ENCODE measurements at regions not wholly inside any gene's neighbourhood (a gene's known extent, or its start where the extent isn't known, plus 50 kb on each side); places are given as distances from the start of the nearest gene placed in this dataset.

DNA sequence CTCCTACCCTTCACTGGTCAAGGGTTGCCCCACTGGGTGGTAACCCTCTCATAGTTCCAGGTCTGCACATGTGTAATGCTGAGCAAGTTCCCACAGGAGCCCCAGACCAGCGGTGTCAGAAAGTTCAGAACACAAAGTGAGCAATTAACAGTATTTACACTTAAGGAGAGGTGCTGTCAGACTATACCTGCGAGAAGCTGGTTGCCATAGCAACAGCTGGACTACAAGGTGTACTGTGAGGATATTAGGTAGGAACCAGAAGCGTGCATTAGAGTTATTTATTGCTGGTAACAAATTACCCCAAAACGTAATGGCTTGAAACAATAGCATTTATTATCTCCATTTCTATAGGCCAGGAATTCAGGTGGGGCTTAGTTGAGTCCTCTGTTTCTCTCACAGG is 317.0 kb upstream of the RPS23 start:
- TF ChIP-seq CTCF (conservative IDR thresholded peaks at IDR 0.05; ENCODE audit: low read depth, low read length) (no peak), EZH2 (IDR thresholded peaks at IDR 0.05; ENCODE audit: borderline replicate concordance, low read depth, low read length, poor library complexity, severe bottlenecking) (no peak)
- intact Hi-C loops (cut with micrococcal nuclease; ENCODE audit: unreplicated experiment), result no loop called here
- Histone ChIP-seq H3K27ac (ENCODE audit: low read depth, low read length, poor library complexity, severe bottlenecking) (no peak overlapping the region), H3K27me3 (replicated peaks; ENCODE audit: insufficient read depth, low read depth, low read length, poor library complexity) (no peaks in the 10 kb centered on the region), H3K36me3 (ENCODE audit: insufficient read depth, low read length, poor library complexity, severe bottlenecking) (no peaks in the 10 kb centered on the region), H3K9me3 (ENCODE audit: low read depth, low read length, poor library complexity, severe bottlenecking) (no peaks in the 10 kb centered on the region), H3K4me1 (ENCODE audit: insufficient read depth, low read length, poor library complexity, severe bottlenecking) (no peaks in the 10 kb centered on the region), H3K4me3 (ENCODE audit: low read depth, low read length, poor library complexity, severe bottlenecking) (no peak overlapping the region)
- no TSS peak for BruUV-seq (replicated peaks)
- ChIA-PET CTCF (no interaction called here), POLR2A (ENCODE audit: low non-redundant PET) (no interaction called here)
- DNase-seq (ENCODE audit: low spot score), result no peak

DNA sequence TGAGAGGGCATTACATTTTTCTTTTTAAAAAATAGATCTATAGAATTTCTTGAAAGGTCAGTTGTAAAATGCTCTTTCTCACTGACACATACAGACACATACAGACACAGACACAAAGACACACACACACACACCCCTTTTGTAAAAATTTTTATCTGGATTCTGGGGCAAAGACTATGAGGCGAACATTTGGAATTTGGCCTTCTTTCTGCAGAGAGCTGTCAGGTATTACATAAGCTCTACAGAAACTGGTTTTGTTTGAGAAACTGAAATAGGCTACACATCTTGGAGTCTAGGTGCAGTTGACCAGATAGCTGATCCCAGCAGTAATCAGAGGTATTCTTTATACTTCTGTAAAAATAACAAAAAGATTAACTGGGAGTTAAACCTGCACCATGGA is 315.9 kb upstream of the RPS23 start:
- H3K27ac ChIP-seq (ENCODE audit: low read depth, low read length, poor library complexity, severe bottlenecking), result no peak overlapping the region
- no TSS peak for BruUV-seq (replicated peaks)

GRCh38 chr5:82593481-82593880 is 315.3 kb upstream of the RPS23 start:
- H3K9me3 ChIP-seq (ENCODE audit: low read depth, low read length, poor library complexity, severe bottlenecking), result no peaks in the 10 kb centered on the region
- no TSS peak for BruUV-seq (replicated peaks)
- no peak for DNase-seq (ENCODE audit: low spot score)
- H3K4me1 ChIP-seq (ENCODE audit: insufficient read depth, low read length, poor library complexity, severe bottlenecking), result no peaks in the 10 kb centered on the region
- no peaks in the 10 kb centered on the region for H3K36me3 ChIP-seq (ENCODE audit: insufficient read depth, low read length, poor library complexity, severe bottlenecking)
- POLR2A ChIA-PET (ENCODE audit: low non-redundant PET), result no interaction called here
- no peaks in the 10 kb centered on the region for H3K27me3 ChIP-seq (replicated peaks; ENCODE audit: insufficient read depth, low read depth, low read length, poor library complexity)
- no peak for TF ChIP-seq EZH2 (IDR thresholded peaks at IDR 0.05; ENCODE audit: borderline replicate concordance, low read depth, low read length, poor library complexity, severe bottlenecking)
- TF ChIP-seq CTCF (conservative IDR thresholded peaks at IDR 0.05; ENCODE audit: low read depth, low read length), result no peak
- no peak overlapping the region for H3K4me3 ChIP-seq (ENCODE audit: low read depth, low read length, poor library complexity, severe bottlenecking)
- H3K27ac ChIP-seq (ENCODE audit: low read depth, low read length, poor library complexity, severe bottlenecking), result no peak overlapping the region
- intact Hi-C loops (cut with micrococcal nuclease; ENCODE audit: unreplicated experiment), result no loop called here
- CTCF ChIA-PET, result no interaction called here

More for the DNA sequence above, 315.9 kb upstream of the RPS23 start:
- Histone ChIP-seq H3K36me3 (ENCODE audit: insufficient read depth, low read length, poor library complexity, severe bottlenecking) (no peaks in the 10 kb centered on the region), H3K9me3 (ENCODE audit: low read depth, low read length, poor library complexity, severe bottlenecking) (no peaks in the 10 kb centered on the region), H3K4me3 (ENCODE audit: low read depth, low read length, poor library complexity, severe bottlenecking) (no peak overlapping the region), H3K4me1 (ENCODE audit: insufficient read depth, low read length, poor library complexity, severe bottlenecking) (no peaks in the 10 kb centered on the region), H3K27me3 (replicated peaks; ENCODE audit: insufficient read depth, low read depth, low read length, poor library complexity) (no peaks in the 10 kb centered on the region)
- ChIA-PET CTCF (no interaction called here), POLR2A (ENCODE audit: low non-redundant PET) (no interaction called here)
- intact Hi-C loops (cut with micrococcal nuclease; ENCODE audit: unreplicated experiment), result no loop called here
- TF ChIP-seq CTCF (conservative IDR thresholded peaks at IDR 0.05; ENCODE audit: low read depth, low read length), result no peak
- no peak for TF ChIP-seq EZH2 (IDR thresholded peaks at IDR 0.05; ENCODE audit: borderline replicate concordance, low read depth, low read length, poor library complexity, severe bottlenecking)
- no peak for DNase-seq (ENCODE audit: low spot score)

Measured in A673 (cell line).